ENCODE measurements at regions not wholly inside any gene's neighbourhood (a gene's known extent, or its start where the extent isn't known, plus 50 kb on each side); places are given as distances from the start of the nearest gene placed in this dataset.

DNA sequence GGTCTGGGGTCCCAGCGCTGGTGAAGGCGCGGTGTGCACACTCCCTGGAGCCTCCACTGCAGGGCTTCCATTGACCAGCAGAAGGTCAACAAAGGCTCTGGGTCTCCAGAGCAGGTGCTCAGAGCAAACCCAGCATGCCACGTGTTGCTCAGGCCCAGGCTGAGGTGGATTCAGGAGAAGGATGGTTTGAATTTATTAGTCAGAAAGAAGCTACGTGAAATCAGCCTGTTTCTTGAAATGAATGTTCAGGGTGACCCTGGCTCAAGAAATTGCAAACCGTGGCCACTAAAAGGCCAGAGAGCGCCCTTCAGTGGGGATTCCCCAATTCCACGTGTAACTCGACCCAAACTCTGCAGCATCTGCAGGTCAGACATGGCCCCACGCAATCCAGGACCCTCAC is 82.7 kb upstream of the PFKP start:
- DNase-seq (ENCODE audit: low spot score): no peak
- in situ Hi-C loops (cut with HindIII; ENCODE audit: low sequenced_read_pairs): no loop called here

DNA sequence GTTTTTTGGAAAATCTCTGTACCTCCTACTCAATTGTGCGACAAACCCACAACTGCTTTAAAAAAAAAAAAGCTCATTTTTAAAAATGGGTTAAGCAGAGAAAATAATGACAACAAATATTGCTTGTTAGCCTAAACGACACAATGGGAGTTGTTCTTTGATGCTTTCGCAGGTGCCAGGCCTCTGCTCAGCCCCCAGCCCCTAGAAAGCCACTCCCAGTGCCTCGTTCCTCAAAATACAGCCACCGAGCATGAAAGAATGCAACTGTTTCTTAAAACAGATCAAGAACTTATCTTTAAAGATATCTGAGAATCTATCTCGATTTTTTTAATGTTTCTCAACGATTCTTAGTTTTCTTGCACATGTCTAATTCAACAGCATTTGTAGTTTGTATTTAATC is 85.2 kb upstream of the PFKP start:
- in situ Hi-C loops (cut with HindIII; ENCODE audit: low sequenced_read_pairs): no loop called here
- no peak for DNase-seq (ENCODE audit: low spot score)

DNA sequence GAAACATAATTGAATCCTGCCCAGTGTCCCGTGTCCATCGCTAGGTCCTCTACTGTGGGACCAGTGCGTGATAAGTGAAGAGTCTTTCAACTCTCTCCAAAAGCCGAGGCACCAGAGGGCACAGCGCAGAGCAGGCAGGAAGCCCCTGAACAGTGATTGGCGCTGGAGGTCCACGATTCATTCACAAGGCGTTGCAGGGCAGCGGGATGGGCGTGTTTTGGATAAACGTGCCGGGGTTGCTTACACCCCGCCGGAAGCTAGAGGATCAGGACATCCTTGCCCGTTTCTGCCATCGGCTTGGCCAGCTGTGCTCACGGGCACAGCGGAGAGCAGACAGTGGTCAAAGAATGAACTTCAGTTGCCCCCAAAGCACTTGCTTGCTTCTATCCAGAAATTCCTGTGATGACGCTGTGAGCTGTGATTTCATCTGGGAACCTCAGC is 86.0 kb upstream of the PFKP start:
- in situ Hi-C loops (cut with HindIII; ENCODE audit: low sequenced_read_pairs): no loop called here
- DNase-seq (ENCODE audit: low spot score): no peak

DNA sequence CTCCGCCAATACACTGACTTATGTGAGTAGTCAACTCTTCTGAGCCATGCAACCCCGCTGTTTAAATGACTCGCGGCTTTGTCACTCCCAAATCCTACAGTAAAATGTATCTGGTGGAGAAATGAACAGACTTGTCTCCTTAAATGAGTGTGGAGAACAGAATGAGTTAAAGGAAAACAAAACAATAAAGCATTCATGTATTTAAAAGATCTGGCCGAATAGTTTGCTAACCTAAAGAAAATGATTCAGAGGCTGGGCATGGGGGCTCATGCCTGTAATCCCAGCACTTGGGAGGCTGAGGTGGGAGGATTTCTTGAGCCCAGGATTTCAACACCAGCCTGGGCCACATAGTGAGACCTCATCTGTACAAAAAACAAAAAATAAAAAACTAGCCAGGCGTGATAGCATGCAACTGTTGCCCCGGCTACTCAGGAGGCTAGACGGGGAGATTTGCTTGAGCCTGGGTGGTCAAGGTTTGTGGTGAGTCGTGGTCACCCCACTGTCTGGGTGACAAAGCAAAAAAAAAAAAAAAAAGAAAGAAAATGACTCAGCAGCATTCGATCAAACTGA is 86.5 kb upstream of the PFKP start:
- no peak for DNase-seq (ENCODE audit: low spot score)
- in situ Hi-C loops (cut with HindIII; ENCODE audit: low sequenced_read_pairs): no loop called here

DNA sequence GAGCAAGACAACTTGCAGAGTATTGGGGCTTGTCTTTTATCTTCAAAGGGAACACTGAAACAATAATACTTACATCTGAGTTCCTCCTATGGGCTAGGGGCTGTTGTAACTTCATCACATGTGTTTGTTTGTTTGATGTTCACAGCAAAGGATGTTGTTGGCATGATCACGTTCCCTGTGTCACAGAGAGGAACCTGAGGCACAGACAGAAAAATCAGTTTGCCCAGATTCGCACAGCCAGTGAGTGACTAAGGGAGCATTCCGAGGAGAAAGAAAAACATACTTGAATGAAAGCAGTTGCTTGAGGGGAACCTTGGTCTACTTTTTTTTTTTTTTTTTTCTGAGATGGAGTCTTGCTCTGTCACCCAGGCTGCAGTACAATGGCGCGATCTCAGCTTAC is 87.2 kb upstream of the PFKP start:
- no peak for DNase-seq (ENCODE audit: low spot score)
- in situ Hi-C loops (cut with HindIII; ENCODE audit: low sequenced_read_pairs): no loop called here

DNA sequence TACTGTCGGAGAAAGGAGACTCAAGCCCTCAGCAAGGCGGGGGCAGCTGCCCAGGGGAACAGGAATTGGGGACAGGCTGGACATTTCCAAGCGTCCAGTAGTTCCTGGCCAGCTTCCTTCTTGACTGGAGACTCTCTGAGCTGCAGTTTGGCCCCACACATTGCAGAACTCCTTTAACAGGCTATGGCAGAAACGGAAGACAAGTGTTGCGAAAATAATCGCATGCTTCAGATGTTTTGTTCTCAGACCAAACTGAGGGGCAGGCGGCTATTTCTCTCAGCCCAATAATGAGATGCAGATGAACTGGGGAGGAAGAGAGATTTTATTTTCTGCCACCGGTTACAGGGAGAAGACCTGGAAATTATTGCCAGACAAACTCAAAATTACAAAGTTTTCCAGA is 88.0 kb upstream of the PFKP start:
- in situ Hi-C loops (cut with HindIII; ENCODE audit: low sequenced_read_pairs): no loop called here
- DNase-seq (ENCODE audit: low spot score): no peak

DNA sequence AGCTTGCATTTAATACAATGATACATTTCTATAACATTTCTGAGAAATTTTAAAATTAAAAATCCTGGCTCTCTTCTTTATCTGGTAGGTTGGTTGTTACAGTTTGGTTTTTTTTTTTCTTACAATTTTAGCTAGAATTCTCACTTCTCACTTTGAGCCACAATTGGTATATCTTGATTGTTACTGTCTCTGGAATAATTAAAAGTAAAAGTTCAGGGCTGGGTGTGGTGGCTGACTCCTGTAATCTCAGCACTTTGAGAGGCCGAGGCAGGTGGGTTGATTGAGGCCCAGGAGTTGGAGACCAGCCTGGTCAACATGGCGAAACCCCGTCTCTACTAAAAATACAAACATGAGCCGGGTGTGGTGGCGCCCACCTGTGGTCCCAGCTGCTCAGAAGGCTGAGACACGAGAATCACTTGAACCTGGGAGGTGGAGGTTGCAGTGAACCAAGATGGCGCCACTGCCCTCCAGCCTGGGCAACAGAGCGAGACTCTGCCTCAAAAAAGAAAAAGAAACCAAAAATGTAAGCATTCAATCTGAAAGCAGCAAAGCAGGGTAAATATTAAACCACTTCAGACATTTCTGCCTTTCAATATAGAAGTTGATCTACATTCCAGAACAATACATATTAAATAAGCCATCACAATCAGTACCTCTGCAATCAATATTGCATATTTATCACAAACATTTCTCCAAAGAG is 88.6 kb upstream of the PFKP start:
- DNase-seq (ENCODE audit: low spot score): no peak
- in situ Hi-C loops (cut with HindIII; ENCODE audit: low sequenced_read_pairs): no loop called here

DNA sequence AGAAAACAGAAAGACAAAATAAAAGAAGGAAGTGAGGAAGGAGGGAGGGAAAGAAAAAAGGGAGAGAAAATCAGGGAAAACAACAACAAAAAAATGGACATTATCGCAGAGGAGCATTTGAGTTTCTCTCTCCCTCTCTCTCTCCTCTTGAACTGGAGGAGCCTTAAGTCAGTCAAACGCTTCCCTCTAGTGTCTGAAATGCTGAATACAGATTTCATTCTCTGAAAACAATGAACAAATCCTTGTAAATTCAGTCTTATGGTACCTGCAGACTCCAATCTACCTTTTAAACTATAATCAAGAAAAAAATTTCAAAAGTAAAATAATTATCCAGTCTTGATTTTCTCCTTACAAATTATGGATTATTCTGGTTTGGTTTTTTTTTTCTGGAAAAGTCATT is 89.2 kb upstream of the PFKP start:
- peak; percentile 75 for DNase-seq (ENCODE audit: low spot score)
- in situ Hi-C loops (cut with HindIII; ENCODE audit: low sequenced_read_pairs): no loop called here

DNA sequence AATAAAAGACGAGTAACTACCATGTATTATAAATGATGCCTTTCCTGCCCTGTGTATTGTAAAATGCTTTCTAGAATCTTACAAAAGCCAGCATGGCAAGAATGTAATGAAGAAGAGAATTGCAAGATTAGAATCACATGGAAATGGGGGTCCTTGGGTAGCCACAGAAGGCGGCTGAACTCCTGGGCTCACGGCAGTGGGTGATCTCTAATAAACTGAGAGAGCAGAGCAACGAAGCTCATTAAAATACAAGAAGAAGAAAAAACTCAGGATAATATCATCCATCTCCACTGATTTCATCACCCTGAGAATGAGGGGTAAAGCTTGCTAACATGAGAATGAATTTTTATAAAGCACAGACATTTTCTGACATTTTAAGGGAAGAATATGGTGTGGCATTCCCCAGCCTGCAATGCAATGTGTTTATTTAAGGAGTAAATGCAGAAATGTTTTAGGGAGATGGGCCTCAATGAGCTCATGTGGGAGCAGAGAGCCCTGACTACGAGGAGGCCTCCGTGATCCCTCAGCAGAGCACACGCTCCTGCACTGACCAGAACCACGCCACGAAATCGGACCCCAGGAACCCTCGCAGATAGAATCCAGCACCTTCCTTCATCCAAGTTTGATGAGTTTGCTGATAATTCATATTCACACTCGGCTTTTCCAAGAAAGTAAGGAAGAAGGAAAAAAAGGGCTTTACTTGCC is 92.7 kb upstream of the PFKP start:
- no peak for DNase-seq (ENCODE audit: low spot score)
- in situ Hi-C loops (cut with HindIII; ENCODE audit: low sequenced_read_pairs): no loop called here

DNA sequence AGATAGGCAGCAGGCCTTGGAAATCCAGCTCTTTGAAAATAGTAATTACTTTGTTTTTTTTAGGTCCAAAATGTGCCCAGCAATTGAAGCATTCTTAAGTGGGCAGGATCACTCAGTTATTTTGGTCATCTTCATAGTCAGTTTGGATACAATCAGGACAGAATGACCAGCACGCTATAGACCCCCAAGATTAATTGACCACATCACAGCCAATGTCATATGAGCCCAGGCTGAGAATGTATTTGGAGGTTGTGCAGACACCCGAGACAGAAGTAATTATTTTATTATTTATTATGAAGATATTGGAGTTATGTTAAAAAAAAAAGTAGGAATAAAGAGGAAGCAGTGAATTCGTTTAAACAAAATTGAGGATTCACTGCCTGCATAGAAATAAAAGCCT is 93.3 kb upstream of the PFKP start:
- in situ Hi-C loops (cut with HindIII; ENCODE audit: low sequenced_read_pairs): no loop called here

DNA sequence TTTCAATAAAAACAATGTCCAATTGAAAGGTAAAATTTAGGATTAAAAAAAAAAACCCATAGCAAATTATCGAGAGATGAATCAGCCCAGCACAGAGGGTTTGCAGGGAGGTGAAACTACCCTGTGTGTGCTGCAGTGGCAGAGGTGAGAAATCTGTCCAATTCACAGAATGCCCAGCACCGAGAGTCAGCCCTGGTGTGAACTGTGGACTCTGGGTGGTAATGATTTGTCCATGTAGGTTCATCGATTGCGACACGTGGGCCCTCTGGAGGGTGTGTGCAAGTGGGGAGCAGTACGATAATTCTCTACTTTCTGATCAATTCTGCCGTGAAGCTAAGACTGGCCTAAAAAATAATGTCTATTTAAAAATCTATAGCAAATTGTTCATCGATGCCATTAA is 94.5 kb upstream of the PFKP start:
- in situ Hi-C loops (cut with HindIII; ENCODE audit: low sequenced_read_pairs): no loop called here
- no peak for DNase-seq (ENCODE audit: low spot score)

More for the DNA sequence above, 93.3 kb upstream of the PFKP start:
- DNase-seq (ENCODE audit: low spot score): no peak

DNA sequence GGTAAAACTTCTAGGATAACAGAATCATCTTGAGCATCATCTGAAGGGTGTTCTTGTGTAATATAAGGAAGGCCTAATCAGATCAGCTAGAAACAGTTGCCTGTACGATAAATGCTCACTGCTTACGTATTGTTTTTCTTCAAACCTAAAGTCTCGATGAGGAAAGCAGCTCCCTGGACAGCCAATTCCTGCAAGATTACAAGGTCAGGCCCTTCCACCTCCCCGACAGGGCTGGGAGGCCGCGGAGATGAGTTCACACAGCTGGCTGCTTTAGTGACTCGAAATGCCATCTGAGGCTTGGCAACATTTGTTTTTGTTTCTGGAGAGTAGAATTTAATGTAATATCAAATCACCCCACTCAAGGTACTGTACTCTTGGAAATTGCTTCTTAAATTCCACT is 95.1 kb upstream of the PFKP start:
- no peak for DNase-seq (ENCODE audit: low spot score)
- in situ Hi-C loops (cut with HindIII; ENCODE audit: low sequenced_read_pairs): no loop called here

DNA sequence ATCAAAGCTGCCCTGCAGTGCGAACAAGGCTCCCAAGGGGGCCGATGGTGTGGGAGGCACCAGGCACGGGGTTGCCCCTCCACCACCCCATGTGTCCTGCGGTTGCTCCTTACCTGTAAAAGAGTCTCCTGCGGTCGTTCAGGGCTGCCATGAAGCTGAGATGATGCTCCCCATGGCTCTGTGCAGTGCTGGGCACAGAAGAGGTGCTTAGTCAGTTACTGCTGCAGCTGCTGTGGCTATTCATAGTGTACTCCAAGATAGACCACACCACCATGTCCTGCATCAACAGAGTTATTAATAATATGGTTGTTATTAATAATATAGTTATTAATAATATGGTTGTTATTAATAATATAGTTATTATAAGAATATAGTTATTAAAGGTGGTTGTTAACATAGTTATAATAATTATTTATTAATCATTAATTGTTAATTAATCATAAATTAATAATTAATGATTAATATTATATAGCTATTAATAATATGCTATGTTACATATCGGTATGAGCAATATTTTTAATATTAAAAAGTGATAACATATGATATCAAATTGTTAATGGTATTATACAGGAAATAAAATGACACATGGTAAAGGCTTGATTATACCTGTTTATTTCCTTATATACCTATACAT is 97.0 kb upstream of the PFKP start:
- in situ Hi-C loops (cut with HindIII; ENCODE audit: low sequenced_read_pairs): no loop called here
- no peak for DNase-seq (ENCODE audit: low spot score)

DNA sequence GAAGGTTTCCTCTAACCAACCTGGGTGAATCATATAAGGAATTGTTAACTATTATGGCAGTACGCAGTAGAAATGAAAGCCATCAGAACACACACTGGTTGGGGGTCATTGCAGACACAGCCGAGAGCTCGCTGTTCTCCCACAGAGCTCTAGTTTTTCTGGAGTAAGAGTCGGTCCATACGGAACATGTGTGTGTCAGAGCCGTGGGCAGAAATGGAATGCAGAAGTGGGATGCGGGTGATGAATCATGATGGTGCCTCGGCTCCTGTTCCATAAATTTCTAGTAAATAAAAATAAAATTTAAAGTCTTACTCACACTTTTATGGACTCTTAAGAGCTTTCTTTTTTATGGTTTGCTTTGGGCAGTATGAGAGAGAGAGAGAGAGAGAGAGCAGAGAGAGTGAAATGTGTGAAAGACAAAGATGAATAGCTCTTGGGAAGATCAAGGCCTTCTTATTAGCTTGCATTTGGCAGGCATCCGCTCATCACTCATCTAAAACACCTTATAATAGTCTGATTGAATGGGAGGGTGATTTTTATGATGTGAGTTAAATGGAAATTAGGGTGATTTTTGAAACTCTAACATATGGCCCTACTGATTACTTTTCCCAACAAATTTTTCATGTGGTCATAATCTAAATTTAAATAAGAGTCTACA is 98.8 kb upstream of the PFKP start:
- DNase-seq (ENCODE audit: low spot score): no peak
- in situ Hi-C loops (cut with HindIII; ENCODE audit: low sequenced_read_pairs): no loop called here

DNA sequence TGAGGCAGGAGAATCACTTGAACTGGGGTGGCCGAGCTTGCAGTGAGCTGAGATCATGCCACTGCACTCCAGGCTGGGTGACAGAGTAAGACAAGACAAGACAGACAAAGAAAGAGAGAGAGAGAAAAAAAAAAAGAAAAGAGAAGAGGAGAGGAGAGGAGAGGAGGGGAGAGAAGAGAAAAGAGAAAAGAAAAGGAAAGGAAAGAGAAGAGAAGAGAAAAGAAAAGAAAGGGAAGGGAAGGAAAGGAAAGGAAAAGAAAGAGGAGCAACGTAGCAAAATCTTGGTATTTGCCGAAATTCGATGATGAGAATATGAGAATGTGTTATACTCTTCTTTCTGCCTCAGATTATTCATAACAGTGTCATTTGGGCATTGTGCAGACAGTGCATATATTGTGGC is 101.2 kb upstream of the PFKP start:
- no peak for DNase-seq (ENCODE audit: low spot score)
- in situ Hi-C loops (cut with HindIII; ENCODE audit: low sequenced_read_pairs): no loop called here

DNA sequence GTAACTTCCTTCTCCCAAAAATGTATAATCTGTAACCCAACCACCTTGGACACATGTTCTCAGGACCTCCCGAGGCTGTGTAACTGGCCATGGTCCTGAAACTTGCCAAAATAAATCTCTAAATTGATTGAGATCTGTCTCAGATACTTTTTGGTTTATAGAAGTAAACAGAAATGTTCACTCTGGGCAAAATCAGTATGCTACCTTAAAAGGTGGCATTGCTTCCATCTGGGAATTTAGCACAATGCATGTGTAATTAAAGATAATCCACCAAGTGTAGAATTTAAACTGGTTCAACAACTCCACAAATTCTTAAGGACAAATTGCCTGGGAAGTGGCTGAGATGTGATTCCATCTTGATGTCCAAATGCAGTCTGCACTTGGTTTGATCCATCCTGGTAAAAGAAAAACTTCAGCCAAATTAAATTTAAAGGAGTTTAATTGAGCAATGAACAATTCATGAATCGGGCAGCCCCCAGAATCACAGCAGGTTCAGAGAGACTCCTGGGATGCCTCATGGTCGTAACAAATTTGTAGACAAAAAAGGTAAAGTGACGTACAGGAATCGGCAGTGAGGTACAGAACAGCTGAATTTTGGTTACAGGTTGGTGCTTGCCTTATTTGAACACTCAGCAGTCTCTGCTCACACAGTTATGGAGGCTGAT is 102.6 kb upstream of the PFKP start:
- no peak for DNase-seq (ENCODE audit: low spot score)
- in situ Hi-C loops (cut with HindIII; ENCODE audit: low sequenced_read_pairs): no loop called here

DNA sequence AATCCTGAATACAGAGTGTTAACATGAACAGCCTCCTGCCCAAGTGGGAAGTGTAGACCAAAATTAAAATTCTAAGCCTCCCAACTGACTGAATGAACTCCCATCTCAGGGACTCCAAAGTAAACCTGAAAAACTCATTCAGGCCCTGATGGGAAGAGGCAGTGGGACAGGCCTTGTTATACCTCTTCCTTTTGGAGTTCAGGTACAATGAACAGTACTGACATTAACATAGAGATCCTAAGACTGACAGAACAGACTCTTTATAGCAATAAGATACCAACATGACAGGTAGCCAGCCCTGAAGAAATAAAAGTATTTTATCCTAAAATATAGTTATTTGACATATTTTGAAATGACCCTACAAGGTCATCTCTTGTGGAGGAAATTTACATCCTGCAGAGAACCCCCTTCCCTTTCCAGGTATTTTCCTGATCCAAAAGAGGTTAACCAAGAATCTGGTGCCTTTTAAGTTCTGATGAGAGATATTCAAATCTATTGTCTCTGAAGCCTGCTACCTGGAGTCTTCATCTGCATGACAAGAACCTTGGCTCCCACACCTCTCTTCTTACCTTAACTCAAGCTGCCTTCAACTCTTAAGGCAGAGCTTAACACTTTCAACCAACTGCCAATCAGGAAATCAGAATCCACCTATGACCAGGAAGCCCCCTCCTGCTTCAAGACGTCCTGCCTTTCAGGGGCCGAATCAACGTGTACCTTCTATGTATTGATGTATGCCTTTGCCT is 103.3 kb upstream of the PFKP start:
- no peak for DNase-seq (ENCODE audit: low spot score)
- in situ Hi-C loops (cut with HindIII; ENCODE audit: low sequenced_read_pairs): no loop called here

DNA sequence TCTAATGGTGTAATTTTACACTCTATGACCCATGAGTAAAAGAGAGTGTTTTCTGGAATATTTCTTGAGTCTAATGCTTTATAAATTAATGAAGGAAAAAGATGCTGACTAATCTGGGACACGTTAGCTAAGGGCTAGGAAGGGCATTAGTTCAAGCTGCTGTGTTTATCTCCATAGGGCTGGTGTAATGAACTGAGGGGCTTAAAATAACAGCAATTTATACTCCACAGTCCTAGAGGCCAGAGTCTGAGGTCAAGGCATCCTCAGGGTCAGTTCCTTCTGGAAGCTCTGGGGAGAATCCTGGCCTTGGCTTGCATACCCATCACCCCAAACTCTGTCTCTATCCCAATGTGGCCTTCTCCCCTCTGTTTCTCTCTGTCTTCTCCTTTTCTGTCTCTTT is 105.2 kb upstream of the PFKP start:
- in situ Hi-C loops (cut with HindIII; ENCODE audit: low sequenced_read_pairs): no loop called here
- DNase-seq (ENCODE audit: low spot score): no peak

DNA sequence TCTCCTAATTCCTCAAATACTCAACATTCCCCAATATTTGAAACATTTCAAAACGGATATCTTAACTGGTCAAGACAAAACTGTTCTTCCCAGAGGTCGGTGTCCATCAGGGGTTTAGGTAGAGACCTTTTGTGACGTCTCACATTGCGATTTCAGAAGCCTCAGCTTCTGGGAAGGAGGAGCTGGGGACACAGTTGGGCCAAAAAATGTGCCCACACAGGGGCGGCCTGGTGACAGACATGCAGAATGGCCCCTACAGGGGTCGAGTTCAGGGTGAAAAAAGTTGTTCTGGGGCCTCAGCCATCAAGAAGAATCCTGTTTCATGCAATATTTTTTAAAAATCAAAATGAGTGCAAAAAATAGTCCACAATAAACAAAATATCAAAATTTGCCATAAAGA is 108.7 kb upstream of the PFKP start:
- in situ Hi-C loops (cut with HindIII; ENCODE audit: low sequenced_read_pairs): no loop called here
- no peak for DNase-seq (ENCODE audit: low spot score)

Measured in G401 (cell line).